ENCODE measurements at regions not wholly inside any gene's neighbourhood (a gene's known extent, or its start where the extent isn't known, plus 50 kb on each side); places are given as distances from the start of the nearest gene placed in this dataset.

DNA sequence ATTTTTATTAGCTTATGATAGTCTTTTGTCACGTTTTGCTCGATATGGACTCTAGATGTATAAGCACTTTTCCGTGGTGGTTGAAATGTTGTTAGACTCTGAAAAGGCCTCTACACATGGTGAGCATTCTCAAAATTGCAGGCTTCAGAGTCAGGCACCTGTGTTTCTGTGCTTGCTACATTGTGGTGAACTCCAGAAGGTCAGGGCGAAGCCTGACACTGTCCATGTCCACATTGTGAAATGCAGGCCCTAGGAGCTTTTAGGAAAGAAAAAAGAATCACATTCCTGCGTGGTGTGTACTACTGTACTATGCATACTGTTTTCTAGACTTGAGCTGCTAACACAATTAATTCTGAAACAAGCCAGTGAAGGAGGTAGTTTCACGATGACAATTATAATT lies 86.3 kb downstream of the HS3ST1 start:
- H3K27ac ChIP-seq (ENCODE audit: low read depth, low read length), result no peak overlapping the region
- no peaks in the 10 kb centered on the region for H3K9me3 ChIP-seq (ENCODE audit: insufficient read depth, low read depth, low read length)
- H3K27me3 ChIP-seq (ENCODE audit: insufficient read depth, low read length), result no peaks in the 10 kb centered on the region
- 91% methylated on average over 5 of the region's 6 CpGs for WGBS
- H3K4me3 ChIP-seq (ENCODE audit: low read length), result no peak overlapping the region
- no peaks in the 10 kb centered on the region for H3K36me3 ChIP-seq (ENCODE audit: insufficient read depth, low read length)
- no peaks in the 10 kb centered on the region for H3K4me1 ChIP-seq (ENCODE audit: insufficient read depth, low read length)
- H3K9ac ChIP-seq (ENCODE audit: low read depth, low read length), result no peak overlapping the region

DNA sequence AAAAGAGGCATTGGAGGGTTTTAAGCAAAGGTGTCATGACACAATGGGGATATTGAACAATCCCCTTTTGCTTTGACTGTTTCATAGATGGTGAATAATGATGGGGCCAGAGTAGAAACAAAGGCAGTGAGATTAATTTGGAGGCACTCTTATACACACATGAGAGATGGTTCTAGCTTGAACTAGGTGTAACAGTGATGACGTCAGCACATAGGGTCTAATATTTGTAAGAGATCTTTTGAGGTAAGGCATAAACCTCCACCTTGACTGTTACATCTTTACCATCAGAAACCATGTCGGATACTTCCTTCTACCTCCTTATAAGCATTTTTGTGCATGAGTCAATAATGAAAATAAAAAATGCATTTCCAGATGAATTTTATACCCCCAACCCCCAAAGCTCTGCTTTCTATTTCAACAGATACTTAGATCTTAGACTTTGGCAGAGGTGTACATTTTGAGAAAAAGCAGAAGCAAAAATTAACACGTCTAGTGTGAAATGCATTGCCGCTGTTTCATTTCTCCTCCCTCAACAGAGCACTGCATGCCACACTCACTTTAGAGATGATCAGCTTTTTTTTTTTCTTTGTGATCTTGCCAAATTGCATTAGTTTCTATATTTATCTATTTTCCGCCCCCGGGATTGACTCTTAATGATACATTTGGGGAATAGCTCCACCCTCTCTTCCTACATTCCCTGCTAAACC lies 87.2 kb downstream of the HS3ST1 start:
- H3K36me3 ChIP-seq (ENCODE audit: insufficient read depth, low read length), result no peaks in the 10 kb centered on the region
- H3K4me3 ChIP-seq (ENCODE audit: low read length), result no peak overlapping the region
- no peaks in the 10 kb centered on the region for H3K4me1 ChIP-seq (ENCODE audit: insufficient read depth, low read length)
- H3K27ac ChIP-seq (ENCODE audit: low read depth, low read length), result no peak overlapping the region
- WGBS, result 98% methylated on average over 3 of the region's 6 CpGs
- no peak overlapping the region for H3K9ac ChIP-seq (ENCODE audit: low read depth, low read length)
- no peaks in the 10 kb centered on the region for H3K27me3 ChIP-seq (ENCODE audit: insufficient read depth, low read length)
- no peaks in the 10 kb centered on the region for H3K9me3 ChIP-seq (ENCODE audit: insufficient read depth, low read depth, low read length)

DNA sequence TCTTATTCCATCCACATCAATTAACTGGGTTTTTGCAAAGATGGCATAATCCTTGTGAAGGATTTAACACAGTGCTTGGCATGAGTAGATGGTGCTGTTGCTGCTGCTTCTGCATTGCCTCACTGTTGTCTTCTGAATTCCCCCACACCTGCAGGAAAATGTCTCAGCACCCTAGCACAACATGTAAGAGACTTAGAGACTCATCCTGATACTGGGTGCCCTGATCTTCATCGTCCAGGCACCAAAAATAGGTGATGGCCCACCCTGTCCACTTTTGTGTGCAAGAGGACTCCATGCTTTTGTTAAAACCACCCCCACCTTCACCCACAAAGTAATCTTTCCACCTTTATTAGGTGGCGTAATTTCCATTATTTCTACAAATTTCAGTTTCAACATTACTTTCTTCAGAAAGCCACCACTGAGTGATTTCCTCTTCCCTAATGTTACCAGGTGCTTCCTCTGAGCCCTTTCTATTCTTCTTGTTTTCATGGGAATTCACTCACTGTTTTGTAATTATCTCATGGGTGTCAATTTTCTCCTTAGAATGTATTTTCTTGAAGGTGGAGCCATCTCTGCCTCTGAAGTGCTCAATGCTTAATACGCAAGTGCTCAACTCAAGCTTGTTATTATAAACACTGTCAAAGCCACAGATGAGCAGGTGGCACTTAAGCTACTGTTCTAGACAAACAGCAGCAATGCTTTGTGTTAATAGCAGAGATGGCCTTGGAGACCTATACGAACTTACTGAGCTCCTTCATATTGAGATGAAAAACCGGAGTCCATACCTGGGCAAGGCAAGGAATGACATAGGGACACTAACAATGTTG lies 89.5 kb downstream of the HS3ST1 start:
- H3K27ac ChIP-seq (ENCODE audit: low read depth, low read length), result no peak overlapping the region
- WGBS, result 97% methylated on average over 5 of the region's 5 CpGs
- H3K4me3 ChIP-seq (ENCODE audit: low read length), result no peak overlapping the region
- H3K9me3 ChIP-seq (ENCODE audit: insufficient read depth, low read depth, low read length), result no peaks in the 10 kb centered on the region
- no peaks in the 10 kb centered on the region for H3K4me1 ChIP-seq (ENCODE audit: insufficient read depth, low read length)
- H3K9ac ChIP-seq (ENCODE audit: low read depth, low read length), result no peak overlapping the region
- no peaks in the 10 kb centered on the region for H3K36me3 ChIP-seq (ENCODE audit: insufficient read depth, low read length)
- no peaks in the 10 kb centered on the region for H3K27me3 ChIP-seq (ENCODE audit: insufficient read depth, low read length)

DNA sequence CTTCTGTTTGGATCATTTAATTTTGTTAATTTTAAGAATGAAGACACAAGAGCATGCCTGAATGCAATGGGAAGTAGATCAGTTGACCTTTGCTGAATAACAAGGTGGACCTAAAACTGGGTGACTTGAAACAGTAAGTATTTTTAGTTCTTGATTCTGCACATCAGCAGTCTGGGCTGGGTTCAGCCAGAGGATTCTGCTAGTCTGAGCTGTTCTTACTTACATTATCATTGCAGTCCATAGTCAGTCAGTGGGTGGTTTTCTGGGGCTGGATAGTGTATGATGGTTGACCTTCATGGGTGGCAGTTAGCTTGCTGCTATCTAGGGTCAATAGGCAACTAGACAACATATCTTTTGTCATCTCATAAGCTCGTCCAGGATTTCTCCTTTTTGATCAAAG lies 91.4 kb downstream of the HS3ST1 start:
- 100% methylated on average over 1 of the region's 1 CpG for WGBS
- no peak overlapping the region for H3K27ac ChIP-seq (ENCODE audit: low read depth, low read length)

DNA sequence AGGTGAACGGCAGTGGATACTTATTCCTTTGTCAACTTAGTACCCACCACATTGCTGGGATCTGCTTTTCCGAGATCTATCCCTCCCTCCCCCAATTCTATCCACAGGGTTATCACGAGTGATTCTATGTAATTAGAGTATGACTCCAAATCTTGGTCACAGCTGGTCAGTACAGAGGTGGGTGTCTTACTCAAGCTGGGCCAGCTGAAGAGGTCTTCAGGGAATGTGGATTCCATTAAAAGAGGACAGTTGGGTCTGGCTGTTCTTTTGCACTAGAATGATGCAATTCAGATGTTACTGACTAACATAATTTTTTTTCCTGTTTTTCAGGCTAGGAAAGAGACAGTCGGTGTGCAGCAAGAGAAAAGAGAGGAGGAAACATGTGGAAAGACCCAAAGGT lies 92.3 kb downstream of the HS3ST1 start:
- Histone ChIP-seq H3K36me3 (ENCODE audit: insufficient read depth, low read length) (no peaks in the 10 kb centered on the region), H3K27ac (ENCODE audit: low read depth, low read length) (no peak overlapping the region), H3K9me3 (ENCODE audit: insufficient read depth, low read depth, low read length) (no peaks in the 10 kb centered on the region), H3K27me3 (ENCODE audit: insufficient read depth, low read length) (no peaks in the 10 kb centered on the region), H3K4me3 (ENCODE audit: low read length) (no peak overlapping the region), H3K9ac (ENCODE audit: low read depth, low read length) (no peak overlapping the region), H3K4me1 (ENCODE audit: insufficient read depth, low read length) (no peaks in the 10 kb centered on the region)
- 97% methylated on average over 4 of the region's 4 CpGs for WGBS

More for the DNA sequence above, 91.4 kb downstream of the HS3ST1 start:
- no peaks in the 10 kb centered on the region for H3K27me3 ChIP-seq (ENCODE audit: insufficient read depth, low read length)
- no peaks in the 10 kb centered on the region for H3K9me3 ChIP-seq (ENCODE audit: insufficient read depth, low read depth, low read length)
- H3K9ac ChIP-seq (ENCODE audit: low read depth, low read length), result no peak overlapping the region
- H3K36me3 ChIP-seq (ENCODE audit: insufficient read depth, low read length), result no peaks in the 10 kb centered on the region
- H3K4me1 ChIP-seq (ENCODE audit: insufficient read depth, low read length), result no peaks in the 10 kb centered on the region
- H3K4me3 ChIP-seq (ENCODE audit: low read length), result no peak overlapping the region

DNA sequence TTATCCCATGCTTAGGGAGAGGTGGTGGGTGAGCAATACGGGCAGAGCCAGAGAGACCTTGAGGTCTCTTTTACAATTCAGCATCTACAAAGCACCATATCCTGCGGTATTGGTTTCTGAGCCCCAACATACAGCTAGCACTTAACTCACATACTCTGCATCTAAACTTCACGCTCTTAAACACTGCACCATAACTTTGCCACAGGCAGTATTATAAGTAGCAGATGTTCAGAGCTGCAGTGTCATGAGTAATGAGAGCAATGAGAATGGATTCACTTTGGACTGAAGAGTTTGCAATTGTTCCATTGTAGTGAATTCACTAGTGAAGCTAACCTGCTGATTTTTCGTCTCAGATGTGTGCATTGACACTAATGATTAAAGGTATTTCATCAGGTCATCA lies 93.8 kb downstream of the HS3ST1 start:
- no peak overlapping the region for H3K27ac ChIP-seq (ENCODE audit: low read depth, low read length)
- no peak overlapping the region for H3K9ac ChIP-seq (ENCODE audit: low read depth, low read length)
- no peaks in the 10 kb centered on the region for H3K9me3 ChIP-seq (ENCODE audit: insufficient read depth, low read depth, low read length)
- 91% methylated on average over 4 of the region's 4 CpGs for WGBS
- no peak overlapping the region for H3K4me3 ChIP-seq (ENCODE audit: low read length)
- no peaks in the 10 kb centered on the region for H3K36me3 ChIP-seq (ENCODE audit: insufficient read depth, low read length)
- no peaks in the 10 kb centered on the region for H3K27me3 ChIP-seq (ENCODE audit: insufficient read depth, low read length)
- no peaks in the 10 kb centered on the region for H3K4me1 ChIP-seq (ENCODE audit: insufficient read depth, low read length)

DNA sequence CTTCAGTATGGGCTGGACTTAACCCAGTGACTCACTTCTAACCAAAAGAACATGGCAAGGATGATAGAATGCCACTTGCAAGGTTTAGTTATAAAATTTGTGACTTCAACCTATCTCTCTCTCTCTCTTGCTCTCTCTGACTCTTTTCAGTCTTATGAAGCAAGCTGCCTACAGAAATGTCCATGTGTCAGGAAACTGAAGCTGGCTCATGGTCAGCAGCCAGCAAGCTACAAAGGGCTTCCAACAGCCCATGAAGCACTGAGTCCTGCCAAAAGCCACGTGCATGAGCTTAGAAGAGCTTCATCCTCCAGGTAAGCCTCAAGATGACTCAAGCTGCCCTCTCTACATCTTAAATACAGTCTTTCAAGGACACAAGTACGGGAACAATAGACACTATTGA lies 100.3 kb downstream of the HS3ST1 start:
- H3K36me3 ChIP-seq (ENCODE audit: insufficient read depth, low read length), result no peaks in the 10 kb centered on the region
- H3K9me3 ChIP-seq (ENCODE audit: insufficient read depth, low read depth, low read length), result peaks cover 19% of the 10 kb centered on the region
- no peak overlapping the region for H3K9ac ChIP-seq (ENCODE audit: low read depth, low read length)
- no peak overlapping the region for H3K27ac ChIP-seq (ENCODE audit: low read depth, low read length)
- H3K4me1 ChIP-seq (ENCODE audit: insufficient read depth, low read length), result no peaks in the 10 kb centered on the region
- no peaks in the 10 kb centered on the region for H3K27me3 ChIP-seq (ENCODE audit: insufficient read depth, low read length)
- 80% methylated on average over 1 of the region's 2 CpGs for WGBS
- H3K4me3 ChIP-seq (ENCODE audit: low read length), result no peak overlapping the region

DNA sequence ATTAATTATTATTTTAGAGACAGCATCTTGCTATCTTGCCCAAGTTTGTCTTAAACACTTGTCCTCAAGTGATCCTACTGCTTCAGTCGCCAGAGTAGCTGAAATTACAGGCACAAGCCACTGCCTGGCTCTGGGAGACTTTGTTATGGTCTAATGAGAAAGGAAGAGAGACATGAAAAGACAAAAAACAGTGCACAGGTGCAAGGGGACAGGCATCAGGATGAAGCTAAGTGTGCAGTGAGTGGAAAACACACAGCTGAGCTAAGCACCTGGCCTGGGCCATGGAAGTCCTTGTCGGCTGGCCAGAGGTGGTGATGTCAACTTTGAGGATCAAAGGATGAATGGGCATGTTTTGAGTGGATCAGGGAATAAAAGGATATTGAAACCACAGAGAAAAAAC lies 102.7 kb downstream of the HS3ST1 start:
- WGBS, result 93% methylated on average over 2 of the region's 2 CpGs

DNA sequence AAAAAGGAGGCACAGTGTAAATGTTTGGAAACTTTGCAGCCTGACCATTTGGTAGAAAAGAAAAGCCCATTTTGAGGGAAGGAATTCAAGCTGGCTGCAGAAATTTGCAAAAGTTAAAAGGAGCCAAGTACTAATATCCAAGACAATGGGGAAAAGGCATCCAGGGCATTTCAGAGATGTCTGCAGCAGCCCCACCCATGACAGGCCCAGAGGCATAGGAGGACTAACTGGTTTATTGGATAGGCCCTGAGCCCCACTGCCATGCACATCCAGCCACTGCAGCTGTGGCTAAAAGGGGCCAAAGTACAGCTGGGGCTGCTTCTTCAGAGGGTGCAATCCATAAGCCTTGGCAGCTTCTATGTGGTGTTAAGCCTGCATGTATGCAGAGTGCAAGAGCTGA lies 104.9 kb downstream of the HS3ST1 start:
- Histone ChIP-seq H3K27me3 (ENCODE audit: insufficient read depth, low read length) (no peaks in the 10 kb centered on the region), H3K4me1 (ENCODE audit: insufficient read depth, low read length) (no peaks in the 10 kb centered on the region), H3K36me3 (ENCODE audit: insufficient read depth, low read length) (no peaks in the 10 kb centered on the region), H3K9ac (ENCODE audit: low read depth, low read length) (no peak overlapping the region), H3K9me3 (ENCODE audit: insufficient read depth, low read depth, low read length) (peaks cover 35% of the 10 kb centered on the region), H3K27ac (ENCODE audit: low read depth, low read length) (no peak overlapping the region; the same call in 1 of the 2 replicates), H3K4me3 (ENCODE audit: low read length) (no peak overlapping the region)

More for the DNA sequence above, 102.7 kb downstream of the HS3ST1 start:
- no peak overlapping the region for H3K4me3 ChIP-seq (ENCODE audit: low read length)
- H3K36me3 ChIP-seq (ENCODE audit: insufficient read depth, low read length), result no peaks in the 10 kb centered on the region
- no peaks in the 10 kb centered on the region for H3K27me3 ChIP-seq (ENCODE audit: insufficient read depth, low read length)
- H3K27ac ChIP-seq (ENCODE audit: low read depth, low read length), result no peak overlapping the region
- peaks cover 35% of the 10 kb centered on the region for H3K9me3 ChIP-seq (ENCODE audit: insufficient read depth, low read depth, low read length)
- H3K4me1 ChIP-seq (ENCODE audit: insufficient read depth, low read length), result no peaks in the 10 kb centered on the region
- no peak overlapping the region for H3K9ac ChIP-seq (ENCODE audit: low read depth, low read length)

DNA sequence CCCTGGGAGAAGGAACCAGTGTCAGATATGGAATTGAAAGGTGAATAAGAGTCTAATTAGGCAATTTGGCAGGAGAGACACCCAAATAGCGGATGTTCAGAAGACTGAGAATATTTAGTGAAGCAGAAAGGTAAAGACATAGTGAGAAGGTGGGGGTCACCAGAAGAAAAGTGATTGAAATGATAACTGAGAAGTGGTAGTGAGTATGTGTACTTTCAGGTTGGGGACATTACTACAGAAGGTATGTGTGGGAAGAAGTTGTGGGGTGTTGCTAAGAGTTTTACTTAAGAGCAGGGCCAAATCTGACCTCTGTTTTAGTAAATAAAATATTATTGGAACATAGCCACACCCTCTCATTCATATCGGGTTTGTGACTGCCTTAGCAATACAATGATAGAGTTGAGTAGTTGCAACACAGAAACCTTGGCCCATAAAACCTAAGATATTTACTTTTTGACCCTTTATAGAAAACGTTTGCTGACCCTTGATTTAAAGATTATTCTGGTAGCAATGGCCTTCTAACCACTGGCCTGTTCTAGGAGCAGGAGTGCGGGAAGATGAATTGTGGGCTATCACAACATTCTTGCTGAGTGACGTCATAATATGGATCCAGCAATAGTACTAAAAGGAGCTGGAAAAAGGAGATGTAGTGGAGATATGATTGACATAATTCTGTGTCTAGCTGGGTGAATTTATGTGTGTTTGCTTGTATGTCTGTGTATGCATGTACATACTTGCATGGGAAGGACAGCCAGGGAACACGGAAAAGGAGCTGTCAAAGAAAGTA lies 115.3 kb downstream of the HS3ST1 start:
- no peaks in the 10 kb centered on the region for H3K4me1 ChIP-seq (ENCODE audit: insufficient read depth, low read length)
- WGBS, result 91% methylated on average over 5 of the region's 6 CpGs
- H3K9me3 ChIP-seq (ENCODE audit: insufficient read depth, low read depth, low read length), result 0 out of 2 replicates have a peak, but pooled peaks cover 3% of the 10 kb centered on the region
- H3K36me3 ChIP-seq (ENCODE audit: insufficient read depth, low read length), result no peaks in the 10 kb centered on the region
- no peak overlapping the region for H3K27ac ChIP-seq (ENCODE audit: low read depth, low read length)
- no peaks in the 10 kb centered on the region for H3K27me3 ChIP-seq (ENCODE audit: insufficient read depth, low read length)
- no peak overlapping the region for H3K4me3 ChIP-seq (ENCODE audit: low read length)
- no peak overlapping the region for H3K9ac ChIP-seq (ENCODE audit: low read depth, low read length)

DNA sequence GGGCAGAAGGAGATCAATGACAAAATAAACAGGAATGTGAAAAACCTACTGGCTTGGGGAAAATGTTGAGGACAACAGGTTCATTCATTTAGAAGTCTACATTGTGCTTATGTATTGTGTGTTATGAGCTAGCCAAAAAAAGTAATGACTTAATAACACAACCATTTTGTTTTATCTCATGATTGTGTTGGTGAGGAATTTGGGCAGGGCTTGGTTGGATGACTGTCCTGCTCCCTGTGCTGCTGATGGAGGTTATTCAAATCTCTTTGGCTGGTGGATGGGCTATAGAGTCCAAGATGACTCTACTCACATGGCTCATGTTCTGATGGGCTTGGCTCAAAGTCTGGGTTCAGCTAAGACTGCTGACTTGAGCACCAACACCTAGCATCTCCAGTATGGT lies 116.3 kb downstream of the HS3ST1 start:
- Histone ChIP-seq H3K27ac (ENCODE audit: low read depth, low read length) (no peak overlapping the region), H3K4me1 (ENCODE audit: insufficient read depth, low read length) (no peaks in the 10 kb centered on the region), H3K4me3 (ENCODE audit: low read length) (no peak overlapping the region), H3K27me3 (ENCODE audit: insufficient read depth, low read length) (no peaks in the 10 kb centered on the region), H3K9me3 (ENCODE audit: insufficient read depth, low read depth, low read length) (peaks cover 6% of the 10 kb centered on the region; the same call in 1 of the 2 replicates), H3K9ac (ENCODE audit: low read depth, low read length) (no peak overlapping the region), H3K36me3 (ENCODE audit: insufficient read depth, low read length) (no peaks in the 10 kb centered on the region)
